ENCODE measurements at regions not wholly inside any gene's neighbourhood (a gene's known extent, or its start where the extent isn't known, plus 50 kb on each side); places are given as distances from the start of the nearest gene placed in this dataset.

DNA sequence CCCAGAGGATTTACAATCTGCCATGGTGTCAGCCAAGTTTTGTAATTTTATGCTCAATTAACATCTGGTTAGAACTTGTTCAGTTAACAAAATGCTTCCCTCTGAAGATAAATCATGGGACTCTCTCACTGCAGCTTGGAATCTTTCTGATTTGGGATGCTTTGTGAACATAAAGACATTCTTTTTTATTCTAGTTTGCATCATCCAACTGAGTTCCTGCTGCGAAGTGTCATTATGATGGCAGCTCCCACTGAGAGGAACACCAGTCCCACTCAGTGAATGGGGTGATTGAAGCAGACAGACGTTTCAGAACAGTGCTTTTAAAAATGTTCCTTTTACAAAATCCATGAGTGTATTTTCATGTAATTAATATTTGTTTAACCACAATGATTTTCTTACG is 863.8 kb downstream of the TLE4 start:
- TF ChIP-seq POLR2A (IDR thresholded peaks at IDR 0.05; ENCODE audit: low read depth, low read length) (no peak), GATA2 (IDR thresholded peaks at IDR 0.05; ENCODE audit: insufficient read depth, insufficient read length, low read depth, low read length) (no peak), EZH2 (IDR thresholded peaks at IDR 0.05; ENCODE audit: borderline replicate concordance, low read depth, low read length, severe bottlenecking) (no peak), MYC (IDR thresholded peaks at IDR 0.05; ENCODE audit: low read depth, low read length) (no peak), JUN (IDR thresholded peaks at IDR 0.05; ENCODE audit: borderline replicate concordance, insufficient read depth, insufficient read length, low read depth) (no peak)
- FAIRE-seq, result no peak
- CTCF ChIA-PET, result no interaction called here
- Histone ChIP-seq H3K36me3 (ENCODE audit: control insufficient read depth in 2 of 2, extremely low read depth in 1 of 2, insufficient read depth in 2 of 2, low read length in 2 of 2) (no peaks in the 10 kb centered on the region), H3K9ac (replicated peaks; ENCODE audit: extremely low read depth, insufficient read depth, low read length) (no peak overlapping the region), H3K27ac (ENCODE audit: insufficient read depth, low read depth, low read length) (no peak overlapping the region), H3K4me2 (ENCODE audit: insufficient read depth, low read length) (no peak overlapping the region), H3K9me3 (replicated peaks; ENCODE audit: control insufficient read depth, insufficient read depth, low read length) (peaks cover 1% of the 10 kb centered on the region), H2AFZ (ENCODE audit: low read depth, low read length) (no peak overlapping the region), H3K4me1 (ENCODE audit: control insufficient read depth, extremely low read depth, insufficient read depth, low read length) (no peaks in the 10 kb centered on the region), H3K27me3 (ENCODE audit: control insufficient read depth in 2 of 2, insufficient read depth in 2 of 2, low read length in 2 of 2) (no peaks in the 10 kb centered on the region), H3K9me1 (replicated peaks; ENCODE audit: control insufficient read depth, extremely low read depth, insufficient read depth, low read length) (no peaks in the 10 kb centered on the region), H3K79me2 (ENCODE audit: control insufficient read depth, insufficient read depth, low read length) (no peaks in the 10 kb centered on the region), H3K4me3 (replicated peaks in 1 of 3; ENCODE audit: insufficient read depth in 1 of 3, low read depth in 1 of 3, low read length in 3 of 3) (no peak overlapping the region), H4K20me1 (replicated peaks; ENCODE audit: control insufficient read depth, extremely low read depth, insufficient read depth, low read length) (no peaks in the 10 kb centered on the region)
- POLR2A ChIA-PET, result no interaction called here
- intact Hi-C loops (cut with micrococcal nuclease), result no loop called here
- DNase-seq (ENCODE audit: low read depth, low spot score), result no peak
- dilution Hi-C loops (cut with MboI; ENCODE audit: extremely low pct_ligation_motif_present, low sequenced_read_pairs), result no loop called here
- no TSS peak for BruUV-seq (replicated peaks)

DNA sequence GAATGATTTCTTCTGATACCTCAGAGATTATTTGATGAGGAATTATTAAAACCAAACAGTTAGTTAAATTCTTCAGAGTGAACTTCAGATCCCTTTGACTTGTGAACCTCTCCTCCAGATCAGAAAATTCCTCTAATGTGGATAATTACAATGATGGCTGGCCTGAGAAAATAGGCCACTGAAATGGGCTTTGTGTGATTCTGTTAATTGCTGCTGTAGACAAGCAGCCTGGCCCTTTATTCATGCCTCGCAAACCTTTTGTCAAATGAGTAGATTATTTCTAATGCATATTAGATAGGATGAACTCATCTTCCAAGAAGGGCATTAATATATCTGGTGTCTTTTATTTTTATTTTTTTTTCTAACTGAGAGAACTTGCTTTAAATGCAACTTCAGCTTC is 855.2 kb downstream of the TLE4 start:
- FAIRE-seq, result no peak
- Histone ChIP-seq H4K20me1 (replicated peaks; ENCODE audit: control insufficient read depth, extremely low read depth, insufficient read depth, low read length) (no peaks in the 10 kb centered on the region), H3K9me3 (replicated peaks; ENCODE audit: control insufficient read depth, insufficient read depth, low read length) (no peaks in the 10 kb centered on the region), H2AFZ (ENCODE audit: low read depth, low read length) (no peak overlapping the region), H3K4me1 (ENCODE audit: control insufficient read depth, extremely low read depth, insufficient read depth, low read length) (no peaks in the 10 kb centered on the region), H3K4me2 (ENCODE audit: insufficient read depth, low read length) (no peak overlapping the region), H3K27me3 (ENCODE audit: control insufficient read depth in 2 of 2, insufficient read depth in 2 of 2, low read length in 2 of 2) (no peaks in the 10 kb centered on the region), H3K27ac (ENCODE audit: insufficient read depth, low read depth, low read length) (no peak overlapping the region), H3K9ac (replicated peaks; ENCODE audit: extremely low read depth, insufficient read depth, low read length) (no peak overlapping the region), H3K36me3 (ENCODE audit: control insufficient read depth in 2 of 2, extremely low read depth in 1 of 2, insufficient read depth in 2 of 2, low read length in 2 of 2) (no peaks in the 10 kb centered on the region), H3K4me3 (replicated peaks in 1 of 3; ENCODE audit: insufficient read depth in 1 of 3, low read depth in 1 of 3, low read length in 3 of 3) (no peak overlapping the region), H3K9me1 (replicated peaks; ENCODE audit: control insufficient read depth, extremely low read depth, insufficient read depth, low read length) (no peaks in the 10 kb centered on the region), H3K79me2 (ENCODE audit: control insufficient read depth, insufficient read depth, low read length) (no peaks in the 10 kb centered on the region)
- TF ChIP-seq, protein P1, sequence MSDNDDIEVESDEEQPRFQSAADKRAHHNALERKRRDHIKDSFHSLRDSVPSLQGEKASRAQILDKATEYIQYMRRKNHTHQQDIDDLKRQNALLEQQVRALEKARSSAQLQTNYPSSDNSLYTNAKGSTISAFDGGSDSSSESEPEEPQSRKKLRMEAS (IDR thresholded peaks at IDR 0.05; ENCODE audit: insufficient read depth, insufficient read length), result no peak
- dilution Hi-C loops (cut with MboI; ENCODE audit: extremely low pct_ligation_motif_present, low sequenced_read_pairs), result no loop called here
- no peak for DNase-seq (ENCODE audit: low read depth, low spot score)
- no TSS peak for BruUV-seq (replicated peaks)
- ChIA-PET CTCF (no interaction called here), POLR2A (no interaction called here)
- intact Hi-C loops (cut with micrococcal nuclease), result no loop called here
